ENCODE measurements at regions not wholly inside any gene's neighbourhood (a gene's known extent, or its start where the extent isn't known, plus 50 kb on each side); places are given as distances from the start of the nearest gene placed in this dataset.
A peak's percentile ranks its signal among the peaks of the same experiment; 100 is the strongest.

DNA sequence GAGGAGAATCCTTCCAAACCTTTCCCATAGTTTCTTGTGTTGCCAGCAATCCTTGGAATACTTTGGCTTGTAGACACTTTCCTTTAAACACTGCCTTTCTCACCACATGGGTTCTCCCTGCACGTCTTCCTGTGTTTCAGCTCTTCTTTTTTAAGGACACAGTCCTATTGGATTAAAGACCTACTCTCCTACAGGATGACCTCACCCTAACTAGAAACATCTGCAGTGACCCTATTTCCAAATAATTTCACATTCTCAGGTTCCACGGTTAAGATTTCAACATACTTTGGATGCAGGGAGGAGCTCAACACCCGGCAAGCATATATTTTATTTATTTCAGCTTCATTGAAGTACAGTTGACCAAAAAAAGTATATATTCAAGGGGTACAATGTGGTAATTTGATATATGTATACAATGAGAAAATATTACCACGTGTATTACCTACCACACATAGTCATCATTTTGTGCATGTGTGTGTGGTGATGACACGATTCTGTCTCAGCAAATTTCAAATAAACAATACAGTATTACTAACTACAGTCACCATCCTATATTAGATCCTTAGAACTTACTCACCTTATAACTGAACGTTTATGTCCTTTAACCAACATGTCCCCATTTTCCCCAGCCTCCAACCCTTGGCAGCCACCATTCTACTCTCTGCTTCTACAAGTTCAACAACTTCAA, 745.0 kb downstream of the CBLN2 start:
- ChIA-PET CTCF (no interaction called here), POLR2A (no interaction called here)
- Histone ChIP-seq H3K4me3 (no peak overlapping the region), H3K27ac (no peak overlapping the region), H3K4me1 (no peaks in the 10 kb centered on the region), H3K9me3 (no peaks in the 10 kb centered on the region), H3K4me2 (no peak overlapping the region)
- ATAC-seq, result no peak
- no peak for FAIRE-seq
- TF ChIP-seq HOXB5 (CRISPR knock-in tag; IDR thresholded peaks at IDR 0.05), result no peak
- no peak for TF ChIP-seq FOSL2 (IDR thresholded peaks at IDR 0.05)
- no peak for TF ChIP-seq FOSL2 (CRISPR knock-in tag; IDR thresholded peaks at IDR 0.05)
- no peak for TF ChIP-seq ZNF302 (CRISPR knock-in tag; IDR thresholded peaks at IDR 0.05)
- DNase-seq (ENCODE audit: low read depth in 1 of 2, low spot score in 1 of 2), result no peak
- 6% methylated on average over 6 of the region's 6 CpGs for WGBS (ENCODE audit: missing lambda C conversion rate)

DNA sequence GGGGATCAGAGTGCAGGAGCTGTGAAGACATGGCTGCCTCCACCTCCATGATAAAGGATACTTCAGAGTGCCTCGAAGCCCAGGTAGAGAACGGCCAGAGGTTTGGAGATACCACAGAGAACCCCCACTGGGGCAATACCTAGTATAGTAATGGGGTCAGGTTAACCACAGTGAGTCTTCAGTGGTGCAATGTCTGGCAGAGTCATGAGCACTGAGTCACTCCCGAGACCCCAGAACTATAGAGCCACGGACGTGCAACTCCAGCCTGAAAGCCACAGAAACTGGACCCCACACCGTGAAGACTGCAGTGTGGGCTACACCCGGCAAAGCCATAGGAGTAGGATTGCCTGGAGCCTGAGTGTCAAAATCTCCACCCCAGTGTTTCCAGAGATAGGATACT, 746.6 kb downstream of the CBLN2 start:
- H3K27ac ChIP-seq, result no peak overlapping the region
- H3K9me3 ChIP-seq, result no peaks in the 10 kb centered on the region
- WGBS (ENCODE audit: missing lambda C conversion rate), result 3% methylated on average over 6 of the region's 7 CpGs
- DNase-seq (ENCODE audit: low read depth in 1 of 2, low spot score in 1 of 2) (no peak), ATAC-seq (no peak), FAIRE-seq (no peak)
- CTCF ChIA-PET, result no interaction called here
- TF ChIP-seq HOXA7 (CRISPR knock-in tag; IDR thresholded peaks at IDR 0.05), result no peak
- no peak for TF ChIP-seq EHF (CRISPR knock-in tag; IDR thresholded peaks at IDR 0.05)
- no peak for TF ChIP-seq RNF2 (IDR thresholded peaks at IDR 0.05; ENCODE audit: borderline replicate concordance, low read depth)
- POLR2A ChIA-PET, result no interaction called here
- no peaks in the 10 kb centered on the region for H3K4me1 ChIP-seq
- no peak overlapping the region for H3K4me2 ChIP-seq
- no peak overlapping the region for H3K4me3 ChIP-seq

DNA sequence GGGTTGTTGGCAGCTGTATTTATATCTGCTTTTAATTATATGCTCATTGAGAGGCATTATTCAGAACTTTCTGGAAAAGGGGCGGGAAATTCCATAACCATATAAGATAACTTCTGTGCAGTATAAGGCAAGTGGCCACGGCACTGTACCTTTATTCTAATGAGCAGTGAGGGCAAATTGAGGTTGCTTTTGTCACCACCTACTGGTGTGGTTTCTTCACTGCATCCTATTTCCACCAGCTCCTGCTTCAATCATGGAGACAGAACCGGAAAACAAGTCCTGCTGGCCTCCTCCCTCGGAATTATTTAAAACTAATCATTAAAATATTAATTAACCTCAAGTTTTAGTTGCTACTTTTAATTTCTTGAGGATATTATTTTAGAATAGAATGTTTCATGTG, 759.4 kb downstream of the CBLN2 start:
- Histone ChIP-seq H3K27ac (no peak overlapping the region), H3K4me1 (no peaks in the 10 kb centered on the region), H3K9me3 (no peaks in the 10 kb centered on the region), H3K4me2 (no peak overlapping the region), H3K4me3 (no peak overlapping the region)
- no peak for FAIRE-seq
- WGBS (ENCODE audit: missing lambda C conversion rate), result 11% methylated on average over 4 of the region's 4 CpGs
- POLR2A ChIA-PET, result no interaction called here
- TF ChIP-seq NR3C1 (IDR thresholded peaks at IDR 0.05) (no peak), RAD21 (conservative IDR thresholded peaks at IDR 0.05 in 1 of 2, IDR thresholded peaks at IDR 0.05 in 1 of 2) (peak in 1 of 2 experiments; percentile 13; a peak in 1 of 5 replicates), ZSCAN20 (CRISPR knock-in tag; IDR thresholded peaks at IDR 0.05) (no peak), HOXA7 (CRISPR knock-in tag; IDR thresholded peaks at IDR 0.05) (no peak), MYC (IDR thresholded peaks at IDR 0.05; ENCODE audit: borderline replicate concordance, low read length) (no peak), ZFP36 (IDR thresholded peaks at IDR 0.05; ENCODE audit: borderline replicate concordance, partially characterized antibody) (no peak)
- TF ChIP-seq, protein P1, sequence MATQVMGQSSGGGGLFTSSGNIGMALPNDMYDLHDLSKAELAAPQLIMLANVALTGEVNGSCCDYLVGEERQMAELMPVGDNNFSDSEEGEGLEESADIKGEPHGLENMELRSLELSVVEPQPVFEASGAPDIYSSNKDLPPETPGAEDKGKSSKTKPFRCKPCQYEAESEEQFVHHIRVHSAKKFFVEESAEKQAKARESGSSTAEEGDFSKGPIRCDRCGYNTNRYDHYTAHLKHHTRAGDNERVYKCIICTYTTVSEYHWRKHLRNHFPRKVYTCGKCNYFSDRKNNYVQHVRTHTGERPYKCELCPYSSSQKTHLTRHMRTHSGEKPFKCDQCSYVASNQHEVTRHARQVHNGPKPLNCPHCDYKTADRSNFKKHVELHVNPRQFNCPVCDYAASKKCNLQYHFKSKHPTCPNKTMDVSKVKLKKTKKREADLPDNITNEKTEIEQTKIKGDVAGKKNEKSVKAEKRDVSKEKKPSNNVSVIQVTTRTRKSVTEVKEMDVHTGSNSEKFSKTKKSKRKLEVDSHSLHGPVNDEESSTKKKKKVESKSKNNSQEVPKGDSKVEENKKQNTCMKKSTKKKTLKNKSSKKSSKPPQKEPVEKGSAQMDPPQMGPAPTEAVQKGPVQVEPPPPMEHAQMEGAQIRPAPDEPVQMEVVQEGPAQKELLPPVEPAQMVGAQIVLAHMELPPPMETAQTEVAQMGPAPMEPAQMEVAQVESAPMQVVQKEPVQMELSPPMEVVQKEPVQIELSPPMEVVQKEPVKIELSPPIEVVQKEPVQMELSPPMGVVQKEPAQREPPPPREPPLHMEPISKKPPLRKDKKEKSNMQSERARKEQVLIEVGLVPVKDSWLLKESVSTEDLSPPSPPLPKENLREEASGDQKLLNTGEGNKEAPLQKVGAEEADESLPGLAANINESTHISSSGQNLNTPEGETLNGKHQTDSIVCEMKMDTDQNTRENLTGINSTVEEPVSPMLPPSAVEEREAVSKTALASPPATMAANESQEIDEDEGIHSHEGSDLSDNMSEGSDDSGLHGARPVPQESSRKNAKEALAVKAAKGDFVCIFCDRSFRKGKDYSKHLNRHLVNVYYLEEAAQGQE (IDR thresholded peaks at IDR 0.05), result no peak
- TF ChIP-seq, protein P2, sequence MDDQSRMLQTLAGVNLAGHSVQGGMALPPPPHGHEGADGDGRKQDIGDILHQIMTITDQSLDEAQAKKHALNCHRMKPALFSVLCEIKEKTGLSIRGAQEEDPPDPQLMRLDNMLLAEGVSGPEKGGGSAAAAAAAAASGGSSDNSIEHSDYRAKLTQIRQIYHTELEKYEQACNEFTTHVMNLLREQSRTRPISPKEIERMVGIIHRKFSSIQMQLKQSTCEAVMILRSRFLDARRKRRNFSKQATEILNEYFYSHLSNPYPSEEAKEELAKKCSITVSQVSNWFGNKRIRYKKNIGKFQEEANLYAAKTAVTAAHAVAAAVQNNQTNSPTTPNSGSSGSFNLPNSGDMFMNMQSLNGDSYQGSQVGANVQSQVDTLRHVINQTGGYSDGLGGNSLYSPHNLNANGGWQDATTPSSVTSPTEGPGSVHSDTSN (IDR thresholded peaks at IDR 0.05), result no peak
- TF ChIP-seq, protein P3, sequence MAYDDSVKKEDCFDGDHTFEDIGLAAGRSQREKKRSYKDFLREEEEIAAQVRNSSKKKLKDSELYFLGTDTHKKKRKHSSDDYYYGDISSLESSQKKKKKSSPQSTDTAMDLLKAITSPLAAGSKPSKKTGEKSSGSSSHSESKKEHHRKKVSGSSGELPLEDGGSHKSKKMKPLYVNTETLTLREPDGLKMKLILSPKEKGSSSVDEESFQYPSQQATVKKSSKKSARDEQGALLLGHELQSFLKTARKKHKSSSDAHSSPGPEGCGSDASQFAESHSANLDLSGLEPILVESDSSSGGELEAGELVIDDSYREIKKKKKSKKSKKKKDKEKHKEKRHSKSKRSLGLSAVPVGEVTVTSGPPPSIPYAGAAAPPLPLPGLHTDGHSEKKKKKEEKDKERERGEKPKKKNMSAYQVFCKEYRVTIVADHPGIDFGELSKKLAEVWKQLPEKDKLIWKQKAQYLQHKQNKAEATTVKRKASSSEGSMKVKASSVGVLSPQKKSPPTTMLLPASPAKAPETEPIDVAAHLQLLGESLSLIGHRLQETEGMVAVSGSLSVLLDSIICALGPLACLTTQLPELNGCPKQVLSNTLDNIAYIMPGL (CRISPR knock-in tag; IDR thresholded peaks at IDR 0.05; ENCODE audit: borderline replicate concordance), result no peak
- DNase-seq (ENCODE audit: low read depth in 1 of 2, low spot score in 1 of 2), result peak in 1 of 2 experiments; percentile 2
- ATAC-seq, result no peak
- CTCF ChIA-PET, result no interaction called here
